IMR-90 (cell line): ENCODE measurements at regions not wholly inside any gene's neighbourhood (a gene's known extent, or its start where the extent isn't known, plus 50 kb on each side); places are given as distances from the start of the nearest gene placed in this dataset.

Experiments
- ATAC-seq: fragments of 200-7000 bp; cut with Tn5 transposase; 2 replicates; pipeline ENCODE4 v1.9.1; 2020; ENCODE audit warnings: low read depth, mild to moderate bottlenecking, moderate library complexity
- BruUV-seq: library from RNA; stranded (reverse); fragments of 400-500 nt; replicated peaks from 2 replicates; lab custom pipeline; 2021; lab: Mats Ljungman, UMichigan
- CTCF ChIA-PET: fragments of 300-600 bp; formaldehyde crosslinking; extraction: SDS; loops from one replicate; lab custom pipeline; 2021; ENCODE audit warnings: antibody characterized with exemption; lab: Yijun Ruan, JAX
- POLR2A ChIA-PET: fragments of 300-600 bp; sonication (Branson Sonifier 250); formaldehyde crosslinking; loops from one replicate; lab custom pipeline; 2022; ENCODE audit warnings: antibody characterized with exemption; ENCODE audit not compliant: unreplicated experiment; lab: Charles Lee
- DNase-seq: peaks from one replicate; pipeline ENCODE4 v3.0.0; 2013
- H2AFZ ChIP-seq: replicated peaks from 2 replicates; pipeline ENCODE3; 2013; ENCODE audit warnings: low read length, mild to moderate bottlenecking; ENCODE audit not compliant: poor library complexity
- H2AK5ac ChIP-seq: 2 replicates; pipeline ENCODE4 v1.6.1; 2013; ENCODE audit warnings: low read depth, low read length, inconsistent platforms
- H2AK9ac ChIP-seq: replicated peaks from 2 replicates; pipeline ENCODE3; 2013; ENCODE audit warnings: mild to moderate bottlenecking, low read depth, low read length, moderate library complexity; ENCODE audit not compliant: poor library complexity
- H2BK120ac ChIP-seq: 2 replicates; pipeline ENCODE4 v1.6.1; 2013; ENCODE audit warnings: low read depth, low read length, inconsistent platforms
- H2BK15ac ChIP-seq: 3 replicates; pipeline ENCODE4 v1.6.1; 2013; ENCODE audit warnings: low read depth, low read length, inconsistent platforms
- H2BK20ac ChIP-seq: 2 replicates; pipeline ENCODE4 v1.6.1; 2013; ENCODE audit warnings: low read depth, mild to moderate bottlenecking, inconsistent platforms, low read length, moderate library complexity
- H2BK5ac ChIP-seq: 2 replicates; pipeline ENCODE4 v1.6.1; 2013; ENCODE audit warnings: mild to moderate bottlenecking, low read depth, low read length, inconsistent platforms; ENCODE audit not compliant: poor library complexity, severe bottlenecking
- H3K14ac ChIP-seq: replicated peaks from 2 replicates; pipeline ENCODE4 v1.6.1; 2013; ENCODE audit warnings: low read depth, low read length, inconsistent platforms
- H3K18ac ChIP-seq: 2 replicates; pipeline ENCODE4 v1.6.1; 2013; ENCODE audit warnings: low read depth, low read length, control low read depth
- H3K23ac ChIP-seq: 2 replicates; pipeline ENCODE4 v1.6.1; 2013; ENCODE audit warnings: low read depth, low read length, inconsistent platforms
- H3K27ac ChIP-seq: 2 replicates; pipeline ENCODE4 v1.5.1; 2013; ENCODE audit warnings: mild to moderate bottlenecking, control low read depth, low read length; ENCODE audit not compliant: insufficient read depth
- H3K27me3 ChIP-seq: 2 replicates; pipeline ENCODE4 v1.6.1; 2013; ENCODE audit warnings: low read length; ENCODE audit not compliant: control insufficient read depth, insufficient read depth
- H3K36me3 ChIP-seq: 2 replicates; pipeline ENCODE4 v1.6.1; 2013; ENCODE audit warnings: low read length, mixed read lengths; ENCODE audit not compliant: control insufficient read depth, insufficient read depth
- H3K4ac ChIP-seq: 2 replicates; pipeline ENCODE4 v1.6.1; 2013; ENCODE audit warnings: low read depth, low read length, inconsistent platforms
- H3K4me1 ChIP-seq: 2 replicates; pipeline ENCODE4 v1.6.1; 2013; ENCODE audit warnings: low read length, mixed read lengths; ENCODE audit not compliant: control insufficient read depth, insufficient read depth
- H3K4me2 ChIP-seq: 2 replicates; pipeline ENCODE4 v1.6.1; 2013; ENCODE audit warnings: low read depth, mild to moderate bottlenecking, control low read depth, low read length, moderate library complexity
- H3K4me3 ChIP-seq: 2 replicates; pipeline ENCODE4 v1.5.1; 2013; ENCODE audit warnings: low read depth, mild to moderate bottlenecking, control low read depth, low read length, moderate library complexity; ENCODE audit not compliant: insufficient read depth
- H3K56ac ChIP-seq: 2 replicates; pipeline ENCODE4 v1.6.1; 2013; ENCODE audit warnings: low read length, inconsistent platforms; ENCODE audit not compliant: insufficient read depth; ENCODE audit errors: extremely low read depth
- H3K79me1 ChIP-seq, 2 experiments: 2 replicates each; pipeline ENCODE4 v1.6.1; 2013; ENCODE audit warnings: low read length in 2 of 2, inconsistent platforms in 1 of 2, low read depth in 1 of 2
- H3K9ac ChIP-seq: 2 replicates; pipeline ENCODE4 v1.6.1; 2013; ENCODE audit warnings: low read depth, low read length, control low read depth
- H3K9me1 ChIP-seq: 2 replicates; pipeline ENCODE4 v1.6.1; 2013; ENCODE audit warnings: low read length, inconsistent platforms; ENCODE audit not compliant: insufficient read depth
- H3K9me3 ChIP-seq: 2 replicates; pipeline ENCODE4 v1.6.1; 2013; ENCODE audit warnings: low read length; ENCODE audit not compliant: control insufficient read depth, insufficient read depth
- H4K20me1 ChIP-seq: 2 replicates; pipeline ENCODE4 v1.6.1; 2013; ENCODE audit warnings: low read length, inconsistent platforms; ENCODE audit not compliant: insufficient read depth
- H4K5ac ChIP-seq: 2 replicates; pipeline ENCODE4 v1.6.1; 2013; ENCODE audit warnings: mild to moderate bottlenecking, low read depth, low read length, control low read depth
- H4K8ac ChIP-seq, 2 experiments: 2 replicates each; pipeline ENCODE4 v1.6.1; 2013; ENCODE audit warnings: low read depth in 2 of 2, low read length in 2 of 2, control low read depth in 1 of 2, inconsistent platforms in 1 of 2
- H4K91ac ChIP-seq: 2 replicates; pipeline ENCODE4 v1.6.1; 2013; ENCODE audit warnings: low read depth, low read length, inconsistent platforms; ENCODE audit not compliant: insufficient read depth
- BHLHE40 ChIP-seq: fragments of 150-350 bp; IDR thresholded peaks from 2 replicates; pipeline ENCODE4 v1.6.1; 2016; ENCODE audit warnings: mild to moderate bottlenecking, low read depth, low read length
- MXI1 ChIP-seq: IDR thresholded peaks from 2 replicates; pipeline ENCODE4 v1.6.1; 2012; ENCODE audit warnings: low read depth, mild to moderate bottlenecking, low read length, moderate library complexity, borderline replicate concordance
- RCOR1 ChIP-seq: IDR thresholded peaks from 2 replicates; pipeline ENCODE4 v1.6.1; 2012; ENCODE audit warnings: mild to moderate bottlenecking, low read length, improper control_type of control experiment; ENCODE audit not compliant: insufficient replicate concordance
- WGBS, 2 experiments: methylation state at CpG; one replicate each; pipeline versions ENCODE4 v1.1.5 to v1.1.7; 2013; ENCODE audit warnings: missing lambda C conversion rate in 2 of 2; ENCODE audit not compliant: insufficient read length in 1 of 2; ENCODE audit errors: extremely low coverage in 2 of 2; 5-methylcytosine and 5-hydroxymethylcytosine counted together
- dilution Hi-C: fragments of 300-500 bp; cut with HindIII; formaldehyde crosslinking; loops from one replicate; pipeline ENCODE4 v1.14.3; 2018; ENCODE audit warnings: low sequenced_read_pairs; ENCODE audit not compliant: unreplicated experiment
- in situ Hi-C: fragments of 300-500 bp; cut with MboI; formaldehyde crosslinking; loops from 3 replicates; pipeline ENCODE4 v1.14.3; 2019; ENCODE audit warnings: low sequenced_read_pairs, inconsistent platforms, mixed read lengths
- intact Hi-C: fragments of 100-400 bp; cut with micrococcal nuclease; formaldehyde crosslinking; loops from 2 replicates; pipeline ENCODE4 v1.10.0; 2022

- no peak overlapping the region for H2BK120ac ChIP-seq
- H3K56ac ChIP-seq, result no peak overlapping the region
- H3K9ac ChIP-seq, result no peak overlapping the region
- peak overlapping the region; percentile 44; the same call in 1 of the 2 replicates for H3K18ac ChIP-seq
- H3K23ac ChIP-seq, result no peak overlapping the region
- H3K4me1 ChIP-seq, result peaks cover 4% of the 10 kb centered on the region; the same call in 1 of the 2 replicates
- H3K4me3 ChIP-seq, result no peak overlapping the region
- no peak overlapping the region for H2AK5ac ChIP-seq
- no peak overlapping the region for H3K4ac ChIP-seq
- intact Hi-C loops, result no loop called here
- H3K27ac ChIP-seq, result no peak overlapping the region
- H2BK5ac ChIP-seq, result no peak overlapping the region
- no peak overlapping the region for H3K4me2 ChIP-seq
- no TSS peak for BruUV-seq
- H3K9me3 ChIP-seq, result 0 out of 2 replicates have a peak, but pooled peaks cover 2% of the 10 kb centered on the region
- TF ChIP-seq BHLHE40 (no peak), MXI1 (no peak), RCOR1 (no peak)
- in situ Hi-C loops, result no loop called here
- H3K14ac ChIP-seq, result no peak overlapping the region
- H3K36me3 ChIP-seq, result no peaks in the 10 kb centered on the region
- H2BK20ac ChIP-seq, result no peak overlapping the region
- dilution Hi-C loops, result no loop called here
- H4K5ac ChIP-seq, result no peak overlapping the region; the same call in 1 of the 2 replicates
- no peaks in the 10 kb centered on the region for H3K9me1 ChIP-seq
- no peak overlapping the region for H2AK9ac ChIP-seq
- no peaks in the 10 kb centered on the region for H4K20me1 ChIP-seq
- no CpG with 5 or more reads among the region's 2 CpGs for WGBS, 2 experiments
- ChIA-PET CTCF (interaction anchor here (0.9 kb wide), 1 partner anchor 14 kb away, joined by 3 read pairs; no protein-coding TSS in a partner anchor), POLR2A (no interaction called here)
- no peak overlapping the region for H4K8ac ChIP-seq
- no peak overlapping the region for H2AFZ ChIP-seq
- H4K91ac ChIP-seq, result no peak overlapping the region
- DNase-seq, result no peak
- H3K27me3 ChIP-seq, result no peaks in the 10 kb centered on the region
- no peak overlapping the region for H2BK15ac ChIP-seq
- ATAC-seq, result no peak
- no peaks in the 10 kb centered on the region for H3K79me1 ChIP-seq
These were observed 88.3 kb upstream of the HMGCLL1 start for GRCh38 chr6:55667341-55667740.
